ENCODE measurements at regions not wholly inside any gene's neighbourhood (a gene's known extent, or its start where the extent isn't known, plus 50 kb on each side); places are given as distances from the start of the nearest gene placed in this dataset.

GRCh38 chr11:127674754-127675153 lies 674.2 kb upstream of the KIRREL3 start:
- Histone ChIP-seq H3K79me2 (ENCODE audit: control insufficient read depth, insufficient read depth, low read length) (no peaks in the 10 kb centered on the region), H3K27ac (ENCODE audit: low read length in 2 of 2) (no peak overlapping the region), H4K20me1 (ENCODE audit: control insufficient read depth, insufficient read depth, low read length, poor library complexity, severe bottlenecking) (no peaks in the 10 kb centered on the region), H3K4me3 (ENCODE audit: control extremely low read depth in 1 of 5, extremely low read depth in 1 of 5, insufficient read depth in 1 of 5, low read depth in 2 of 5, low read length in 4 of 5) (no peak overlapping the region), H3K36me3 (replicated peaks in 1 of 2; ENCODE audit: control extremely low read depth in 1 of 2, control insufficient read depth in 1 of 2, extremely low read depth in 1 of 2, insufficient read depth in 2 of 2, low read length in 1 of 2) (no peaks in the 10 kb centered on the region), H3K4me2 (replicated peaks; ENCODE audit: low read depth, low read length, poor library complexity, severe bottlenecking) (no peak overlapping the region), H3K4me1 (ENCODE audit: control insufficient read depth in 2 of 2, insufficient read depth in 2 of 2, low read length in 2 of 2) (no peaks in the 10 kb centered on the region), H3K9me3 (ENCODE audit: control extremely low read depth in 1 of 3, control insufficient read depth in 2 of 3, insufficient read depth in 1 of 3, low read length in 2 of 3) (no peaks in the 10 kb centered on the region), H3K27me3 (replicated peaks in 1 of 4; ENCODE audit: control extremely low read depth in 1 of 4, control insufficient read depth in 3 of 4, insufficient read depth in 4 of 4, low read length in 3 of 4) (no peaks in the 10 kb centered on the region), H3K9ac (ENCODE audit: low read length) (no peak overlapping the region), H2AFZ (ENCODE audit: insufficient read depth, low read depth, low read length, poor library complexity, severe bottlenecking) (no peak overlapping the region)
- no CpG with 5 or more reads among the region's 2 CpGs for WGBS (ENCODE audit: insufficient coverage)
- Mint-ChIP-seq H3K4me1 (no peaks in the 10 kb centered on the region), H3K27me3 (no peaks in the 10 kb centered on the region), H3K4me3 (no peak overlapping the region), H3K9me3 (ENCODE audit: insufficient read depth) (peaks cover 2% of the 10 kb centered on the region), H3K27ac (no peak overlapping the region)
- ATAC-seq (ENCODE audit: low read depth) (no peak), DNase-seq (no peak)
- ChIA-PET POLR2A (no interaction called here), CTCF (no interaction called here)
- TF ChIP-seq EZH2 (IDR thresholded peaks at IDR 0.05; ENCODE audit: borderline replicate concordance, insufficient read depth, low read depth, low read length, poor library complexity, severe bottlenecking) = no peak
- TF ChIP-seq CTCF (IDR thresholded peaks at IDR 0.05) = no peak
- intact Hi-C loops (cut with micrococcal nuclease) = no loop called here

- H3K9ac ChIP-seq (ENCODE audit: low read length) = no peak overlapping the region
- H3K4me3 ChIP-seq (ENCODE audit: control extremely low read depth in 1 of 5, extremely low read depth in 1 of 5, insufficient read depth in 1 of 5, low read depth in 2 of 5, low read length in 4 of 5) = no peak overlapping the region
- H3K4me1 ChIP-seq (ENCODE audit: control insufficient read depth in 2 of 2, insufficient read depth in 2 of 2, low read length in 2 of 2) = no peaks in the 10 kb centered on the region
- no peak overlapping the region for H3K27ac ChIP-seq (ENCODE audit: low read length in 2 of 2)
- H3K4me3 Mint-ChIP-seq = no peak overlapping the region
- no peaks in the 10 kb centered on the region for H3K9me3 ChIP-seq (ENCODE audit: control extremely low read depth in 1 of 3, control insufficient read depth in 2 of 3, insufficient read depth in 1 of 3, low read length in 2 of 3)
- POLR2A ChIA-PET = no interaction called here
- intact Hi-C loops (cut with micrococcal nuclease) = no loop called here
- no peaks in the 10 kb centered on the region for H3K79me2 ChIP-seq (ENCODE audit: control insufficient read depth, insufficient read depth, low read length)
- no peaks in the 10 kb centered on the region for H3K27me3 Mint-ChIP-seq
- H3K9me3 Mint-ChIP-seq (ENCODE audit: insufficient read depth) = no peaks in the 10 kb centered on the region
- H3K4me1 Mint-ChIP-seq = no peaks in the 10 kb centered on the region
- no peak overlapping the region for H3K27ac Mint-ChIP-seq
- H3K36me3 ChIP-seq (replicated peaks in 1 of 2; ENCODE audit: control extremely low read depth in 1 of 2, control insufficient read depth in 1 of 2, extremely low read depth in 1 of 2, insufficient read depth in 2 of 2, low read length in 1 of 2) = no peaks in the 10 kb centered on the region
- CTCF ChIA-PET = no interaction called here
- TF ChIP-seq EZH2 (IDR thresholded peaks at IDR 0.05; ENCODE audit: borderline replicate concordance, insufficient read depth, low read depth, low read length, poor library complexity, severe bottlenecking) = no peak
- no peak for TF ChIP-seq CTCF (IDR thresholded peaks at IDR 0.05)
- no peaks in the 10 kb centered on the region for H3K27me3 ChIP-seq (replicated peaks in 1 of 4; ENCODE audit: control extremely low read depth in 1 of 4, control insufficient read depth in 3 of 4, insufficient read depth in 4 of 4, low read length in 3 of 4)
- H4K20me1 ChIP-seq (ENCODE audit: control insufficient read depth, insufficient read depth, low read length, poor library complexity, severe bottlenecking) = no peaks in the 10 kb centered on the region
- ATAC-seq (ENCODE audit: low read depth) (no peak), DNase-seq (no peak)
- no peak overlapping the region for H3K4me2 ChIP-seq (replicated peaks; ENCODE audit: low read depth, low read length, poor library complexity, severe bottlenecking)
- 94% methylated on average over 4 of the region's 10 CpGs for WGBS (ENCODE audit: insufficient coverage)
- no peak overlapping the region for H2AFZ ChIP-seq (ENCODE audit: insufficient read depth, low read depth, low read length, poor library complexity, severe bottlenecking)
These were observed 670.0 kb upstream of the KIRREL3 start for GRCh38 chr11:127670374-127671119.

Data from B cell (primary cell).